GM12872 (cell line): ENCODE measurements at regions not wholly inside any gene's neighbourhood (a gene's known extent, or its start where the extent isn't known, plus 50 kb on each side); places are given as distances from the start of the nearest gene placed in this dataset.

Experiments used
- CTCF ChIP-seq: IDR thresholded peaks from 3 replicates; pipeline ENCODE4 v1.5.1; 2011; ENCODE audit warnings: low read depth, mild to moderate bottlenecking, low read length, moderate library complexity; ENCODE audit not compliant: insufficient read depth

GRCh38 chr6:8361259-8361658 is 74.1 kb downstream of the SLC35B3 start:
- TF ChIP-seq CTCF: no peak

- no peak for TF ChIP-seq CTCF
Measured at GRCh38 chr6:8352966-8353340, 82.4 kb downstream of the SLC35B3 start.

- no peak for TF ChIP-seq CTCF
Measured at GRCh38 chr6:8352335-8352965, 82.9 kb downstream of the SLC35B3 start.

- no peak for TF ChIP-seq CTCF
Measured at GRCh38 chr6:8343600-8343999, 91.7 kb downstream of the SLC35B3 start.

GRCh38 chr6:8342241-8342819 is 93.0 kb downstream of the SLC35B3 start:
- no peak for TF ChIP-seq CTCF

GRCh38 chr6:8337147-8337546 is 98.2 kb downstream of the SLC35B3 start:
- no peak for TF ChIP-seq CTCF

GRCh38 chr6:8336406-8337057 is 98.8 kb downstream of the SLC35B3 start:
- no peak for TF ChIP-seq CTCF
